Keratinocyte (primary cell): ENCODE measurements at regions not wholly inside any gene's neighbourhood (a gene's known extent, or its start where the extent isn't known, plus 50 kb on each side); places are given as distances from the start of the nearest gene placed in this dataset.
"Not testable (repeated sequence)": the region's sequence is repeated elsewhere in the genome, so short reads cannot be mapped to it uniquely, and the experiment has no call there.

Experiments used
- DNase-seq: peaks from one replicate; pipeline ENCODE4 v3.0.0-alpha.2; 2011; ENCODE audit warnings: low read depth, missing footprints, low spot score
- FAIRE-seq: peaks from 2 replicates; lab custom pipeline; 2011; peaks lifted over from hg19 to GRCh38; lab: Jason Lieb, UNC
- H2AFZ ChIP-seq: 2 replicates; pipeline ENCODE4 v1.6.0; 2012; ENCODE audit warnings: low read length, control low read depth, inconsistent platforms; ENCODE audit not compliant: control insufficient read depth
- H3K27ac ChIP-seq: 2 replicates; pipeline ENCODE4 v1.5.1; 2011; ENCODE audit warnings: low read length; ENCODE audit not compliant: control insufficient read depth, insufficient read depth
- H3K27me3 ChIP-seq: 3 replicates; pipeline ENCODE4 v1.6.0; 2011; ENCODE audit warnings: low read length; ENCODE audit not compliant: control insufficient read depth, insufficient read depth; ENCODE audit errors: extremely low read depth
- H3K36me3 ChIP-seq, 2 experiments: 2 replicates in 1 of 2; 3 replicates in 1 of 2; pipeline ENCODE4 v1.5.1; 2011; ENCODE audit warnings: low read length in 2 of 2, mild to moderate bottlenecking in 1 of 2; ENCODE audit not compliant: control insufficient read depth in 2 of 2, insufficient read depth in 2 of 2; ENCODE audit errors: extremely low read depth in 1 of 2
- H3K4me1 ChIP-seq: 3 replicates; pipeline ENCODE4 v1.5.1; 2011; ENCODE audit warnings: low read length; ENCODE audit not compliant: control insufficient read depth, insufficient read depth; ENCODE audit errors: extremely low read depth
- H3K4me2 ChIP-seq: 3 replicates; pipeline ENCODE4 v1.6.0; 2011; ENCODE audit warnings: low read depth, low read length; ENCODE audit not compliant: control insufficient read depth, insufficient read depth; ENCODE audit errors: extremely low read depth
- H3K4me3 ChIP-seq, 3 experiments: fragments of 200-600 bp in 1 of 3; sonication (generic) in 1 of 3; 2 replicates in 2 of 3; 3 replicates in 1 of 3; pipeline ENCODE4 v1.5.1; 2011 to 2016; ENCODE audit warnings: low read length in 3 of 3, mild to moderate bottlenecking in 3 of 3, control low read depth in 2 of 3, inconsistent platforms in 1 of 3, low read depth in 1 of 3, mixed read lengths in 1 of 3, mixed run types in 1 of 3, moderate library complexity in 1 of 3; ENCODE audit not compliant: control insufficient read depth in 2 of 3, insufficient read depth in 2 of 3; ENCODE audit errors: extremely low read depth in 1 of 3
- H3K79me2 ChIP-seq: 2 replicates; pipeline ENCODE4 v1.6.0; 2012; ENCODE audit warnings: low read length; ENCODE audit not compliant: control insufficient read depth, insufficient read depth
- H3K9ac ChIP-seq: 3 replicates; pipeline ENCODE4 v1.6.0; 2011; ENCODE audit warnings: low read length; ENCODE audit not compliant: control insufficient read depth, insufficient read depth; ENCODE audit errors: extremely low read depth
- H3K9me1 ChIP-seq: 3 replicates; pipeline ENCODE4 v1.6.0; 2011; ENCODE audit warnings: low read length; ENCODE audit not compliant: control insufficient read depth, insufficient read depth; ENCODE audit errors: extremely low read depth
- H3K9me3 ChIP-seq: 2 replicates; pipeline ENCODE4 v1.5.1; 2012; ENCODE audit warnings: low read depth, low read length; ENCODE audit not compliant: control insufficient read depth
- H4K20me1 ChIP-seq: 3 replicates; pipeline ENCODE4 v1.6.0; 2011; ENCODE audit warnings: low read length; ENCODE audit not compliant: control insufficient read depth, insufficient read depth; ENCODE audit errors: extremely low read depth
- CTCF ChIP-seq, 3 experiments: IDR thresholded peaks in 1 of 3; conservative IDR thresholded peaks in 1 of 3; optimal IDR thresholded peaks in 1 of 3; 2 replicates in 2 of 3; 3 replicates in 1 of 3; pipeline versions ENCODE3 to v1.5.1; 2011; ENCODE audit warnings: low read length in 3 of 3, mild to moderate bottlenecking in 3 of 3, moderate library complexity in 2 of 3, control low read depth in 1 of 3, inconsistent platforms in 1 of 3; ENCODE audit not compliant: insufficient read depth in 2 of 3; ENCODE audit errors: extremely low read depth in 1 of 3
- EZH2 ChIP-seq: IDR thresholded peaks from one replicate; pipeline ENCODE4 v1.6.1; 2012; ENCODE audit warnings: inconsistent platforms, mild to moderate bottlenecking, low read length, moderate library complexity
- dilution Hi-C: fragments of 300-500 bp; cut with MboI; formaldehyde crosslinking; loops from one replicate; pipeline ENCODE4 v1.7.0; 2020; ENCODE audit warnings: low sequenced_read_pairs; ENCODE audit not compliant: extremely low pct_ligation_motif_present

- Histone ChIP-seq H2AFZ (no peak overlapping the region), H3K9me1 (no peaks in the 10 kb centered on the region), H3K36me3 (no peaks in the 10 kb centered on the region), H3K9me3 (no peaks in the 10 kb centered on the region), H3K4me3 (no peak overlapping the region), H3K79me2 (no peaks in the 10 kb centered on the region), H4K20me1 (no peaks in the 10 kb centered on the region), H3K27me3 (no peaks in the 10 kb centered on the region), H3K4me1 (no peaks in the 10 kb centered on the region), H3K4me2 (no peak overlapping the region), H3K9ac (no peak overlapping the region), H3K27ac (no peak overlapping the region)
- no peak for DNase-seq
- TF ChIP-seq EZH2 (no peak), CTCF (optimal IDR thresholded peaks at IDR 0.05 in 1 of 3, IDR thresholded peaks at IDR 0.05 in 1 of 3, conservative IDR thresholded peaks at IDR 0.05 in 1 of 3; ENCODE audit: extremely low read depth in 1 of 3, insufficient read depth in 2 of 3, low read length in 3 of 3) (no peak)
- FAIRE-seq, result no peak
- dilution Hi-C loops, result no loop called here
Observed at GRCh38 chr3:1462856-1463450, 370.1 kb downstream of the CNTN6 start.

- H3K4me3 ChIP-seq, H3K9ac ChIP-seq, H3K4me2 ChIP-seq, H3K9me1 ChIP-seq, H3K36me3 ChIP-seq, FAIRE-seq, H3K27ac ChIP-seq, H4K20me1 ChIP-seq, H3K9me3 ChIP-seq, dilution Hi-C loops, H3K4me1 ChIP-seq, DNase-seq, H3K79me2 ChIP-seq, H2AFZ ChIP-seq, H3K27me3 ChIP-seq: not testable (repeated sequence)
Observed at GRCh38 chr3:1465091-1465490, 372.3 kb downstream of the CNTN6 start.

- Histone ChIP-seq H3K9me1 (no peaks in the 10 kb centered on the region), H4K20me1 (no peaks in the 10 kb centered on the region), H3K9me3 (no peaks in the 10 kb centered on the region), H3K4me2 (no peak overlapping the region), H3K36me3 (no peaks in the 10 kb centered on the region), H3K4me1 (no peaks in the 10 kb centered on the region), H3K4me3 (no peak overlapping the region), H3K27ac (no peak overlapping the region), H3K9ac (no peak overlapping the region), H2AFZ (no peak overlapping the region), H3K79me2 (no peaks in the 10 kb centered on the region), H3K27me3 (no peaks in the 10 kb centered on the region)
- no peak for DNase-seq
- no peak for FAIRE-seq
- dilution Hi-C loops, result no loop called here
- no peak for TF ChIP-seq CTCF (optimal IDR thresholded peaks at IDR 0.05 in 1 of 3, IDR thresholded peaks at IDR 0.05 in 1 of 3, conservative IDR thresholded peaks at IDR 0.05 in 1 of 3; ENCODE audit: extremely low read depth in 1 of 3, insufficient read depth in 2 of 3, low read length in 3 of 3)
- TF ChIP-seq EZH2, result no peak
Observed at GRCh38 chr3:1468145-1468544, 375.3 kb downstream of the CNTN6 start.
